CD14-positive monocyte (primary cell): ENCODE measurements at regions not wholly inside any gene's neighbourhood (a gene's known extent, or its start where the extent isn't known, plus 50 kb on each side); places are given as distances from the start of the nearest gene placed in this dataset.

Source experiments
- DNase-seq, 3 donors: peaks; one replicate each; pipeline ENCODE4 v3.0.0-alpha.2; 2011 to 2022
- H2AFZ ChIP-seq: 2 replicates; pipeline ENCODE4 v1.6.0; 2012; ENCODE audit warnings: mild to moderate bottlenecking, low read depth, low read length, inconsistent platforms; ENCODE audit not compliant: insufficient read depth, poor library complexity, severe bottlenecking
- H3K27ac ChIP-seq, 2 donors: 1 replicate in 1 of 2; 2 replicates in 1 of 2; pipeline ENCODE4 v1.5.1; 2012 to 2013; ENCODE audit warnings: low read length in 2 of 2, control low read depth in 1 of 2, inconsistent platforms in 1 of 2, low read depth in 1 of 2, mild to moderate bottlenecking in 1 of 2
- H3K27me3 ChIP-seq, 2 donors: one replicate each; pipeline versions ENCODE4 v1.6.0 to v1.6.1; 2011 to 2013; ENCODE audit warnings: low read length in 2 of 2; ENCODE audit not compliant: control insufficient read depth in 2 of 2, insufficient read depth in 2 of 2
- H3K36me3 ChIP-seq, 2 donors: replicated peaks in 1 of 2; 1 replicate in 1 of 2; 2 replicates in 1 of 2; pipeline versions ENCODE4 v1.5.1 to v1.6.1; 2012 to 2013; ENCODE audit warnings: low read length in 2 of 2, control low read depth in 1 of 2, inconsistent platforms in 1 of 2, mild to moderate bottlenecking in 1 of 2; ENCODE audit not compliant: insufficient read depth in 2 of 2, control insufficient read depth in 1 of 2
- H3K4me1 ChIP-seq, 2 donors: 1 replicate in 1 of 2; 2 replicates in 1 of 2; pipeline versions ENCODE4 v1.5.1 to v1.6.1; 2012 to 2013; ENCODE audit warnings: low read length in 2 of 2, control low read depth in 1 of 2, inconsistent platforms in 1 of 2, mild to moderate bottlenecking in 1 of 2, moderate library complexity in 1 of 2; ENCODE audit not compliant: insufficient read depth in 2 of 2, control insufficient read depth in 1 of 2
- H3K4me2 ChIP-seq: replicated peaks from 2 replicates; pipeline ENCODE3; 2012; ENCODE audit warnings: low read length, moderate library complexity, mild to moderate bottlenecking; ENCODE audit not compliant: poor library complexity, severe bottlenecking; ENCODE audit errors: extremely low read depth
- H3K4me3 ChIP-seq, 3 experiments: fragments of 200-600 bp in 1 of 3; sonication (generic) in 1 of 3; replicated peaks in 1 of 3; 1 replicate in 2 of 3; 2 replicates in 1 of 3; pipeline ENCODE4 v1.5.1; 2011 to 2013; ENCODE audit warnings: low read length in 3 of 3, mild to moderate bottlenecking in 3 of 3, control low read depth in 2 of 3, low read depth in 2 of 3, inconsistent platforms in 1 of 3, moderate library complexity in 1 of 3
- H3K79me2 ChIP-seq: 2 replicates; pipeline ENCODE4 v1.6.0; 2012; ENCODE audit warnings: mild to moderate bottlenecking, control low read depth, inconsistent platforms, low read length, moderate library complexity; ENCODE audit not compliant: insufficient read depth
- H3K9ac ChIP-seq: 2 replicates; pipeline ENCODE4 v1.6.0; 2017; ENCODE audit warnings: low read length, mild to moderate bottlenecking; ENCODE audit not compliant: insufficient read depth, poor library complexity, severe bottlenecking
- H3K9me3 ChIP-seq, 2 donors: replicated peaks in 1 of 2; 1 replicate in 1 of 2; 2 replicates in 1 of 2; pipeline versions ENCODE4 v1.5.1 to v1.6.1; 2012 to 2013; ENCODE audit warnings: low read length in 2 of 2, control low read depth in 1 of 2; ENCODE audit not compliant: control insufficient read depth in 1 of 2, insufficient read depth in 1 of 2
- H4K20me1 ChIP-seq: 2 replicates; pipeline ENCODE4 v1.6.0; 2012; ENCODE audit warnings: mild to moderate bottlenecking, low read length, control low read depth, moderate library complexity; ENCODE audit not compliant: insufficient read depth
- H3K27ac Mint-ChIP-seq, 7 donors: one replicate each; pipeline ENCODE4 v1.8.0; 2020; ENCODE audit warnings: mild to moderate bottlenecking in 7 of 7, mixed read lengths in 7 of 7, moderate library complexity in 6 of 7, inconsistent platforms in 2 of 7
- H3K27me3 Mint-ChIP-seq, 3 donors: one replicate each; pipeline ENCODE4 v1.8.0; 2021 to 2022; ENCODE audit warnings: low read depth in 3 of 3, mild to moderate bottlenecking in 3 of 3, mixed read lengths in 3 of 3, moderate library complexity in 3 of 3, inconsistent platforms in 1 of 3
- H3K36me3 Mint-ChIP-seq, 2 donors: one replicate each; pipeline ENCODE4 v1.8.0; 2020; ENCODE audit warnings: mixed read lengths in 2 of 2, inconsistent platforms in 1 of 2, mild to moderate bottlenecking in 1 of 2
- H3K4me1 Mint-ChIP-seq: one replicate; pipeline ENCODE4 v1.8.0; 2020; ENCODE audit warnings: mild to moderate bottlenecking, mixed read lengths
- H3K4me3 Mint-ChIP-seq, 2 donors: one replicate each; pipeline ENCODE4 v1.8.0; 2020; ENCODE audit warnings: mild to moderate bottlenecking in 2 of 2, mixed read lengths in 2 of 2, moderate library complexity in 1 of 2
- H3K9me3 Mint-ChIP-seq, 7 donors: one replicate each; pipeline ENCODE4 v1.8.0; 2020 to 2022; ENCODE audit warnings: mixed read lengths in 7 of 7, mild to moderate bottlenecking in 6 of 7, moderate library complexity in 6 of 7, inconsistent platforms in 2 of 7
- CTCF ChIP-seq: fragments of 200-600 bp; IDR thresholded peaks from one replicate; pipeline ENCODE4 v1.8.0; 2022; ENCODE audit warnings: antibody characterized with exemption, mild to moderate bottlenecking
- WGBS: methylation state at CpG from one replicate; pipeline ENCODE4 v1.1.5; 2013; ENCODE audit warnings: missing lambda C conversion rate; ENCODE audit not compliant: insufficient coverage; 5-methylcytosine and 5-hydroxymethylcytosine counted together
- intact Hi-C, 2 donors: fragments of 100-400 bp; cut with micrococcal nuclease; formaldehyde crosslinking; loops; one replicate each; pipeline versions ENCODE4 v1.15.0 to v1.15.1; 2023

GRCh38 chr4:23539969-23540569 is 349.8 kb downstream of the PPARGC1A start:
- no peak for DNase-seq
- Mint-ChIP-seq H3K27ac (no peak overlapping the region), H3K9me3 (peaks cover 0 to 16% (median 6%) of the 10 kb centered on the region in 7 donors), H3K36me3 (no peaks in the 10 kb centered on the region), H3K4me1 (no peaks in the 10 kb centered on the region), H3K4me3 (no peak overlapping the region), H3K27me3 (no peaks in the 10 kb centered on the region)
- no peaks in the 10 kb centered on the region for H3K27me3 ChIP-seq
- no peak overlapping the region for H3K4me2 ChIP-seq
- 86% methylated on average over 1 of the region's 5 CpGs for WGBS
- no peaks in the 10 kb centered on the region for H4K20me1 ChIP-seq
- no peak overlapping the region for H3K9ac ChIP-seq
- H3K79me2 ChIP-seq, result no peaks in the 10 kb centered on the region
- intact Hi-C loops, result no loop called here
- H3K4me1 ChIP-seq, result no peaks in the 10 kb centered on the region
- no peak for TF ChIP-seq CTCF
- H3K27ac ChIP-seq, result no peak overlapping the region
- H3K9me3 ChIP-seq, result peaks cover 0 to 11% of the 10 kb centered on the region in 2 donors
- no peak overlapping the region for H3K4me3 ChIP-seq
- no peak overlapping the region for H2AFZ ChIP-seq
- H3K36me3 ChIP-seq, result no peaks in the 10 kb centered on the region

- no peak overlapping the region for H3K9ac ChIP-seq
- no peaks in the 10 kb centered on the region for H3K36me3 ChIP-seq
- no peak for TF ChIP-seq CTCF
- no peak overlapping the region for H3K27ac ChIP-seq
- H3K79me2 ChIP-seq, result no peaks in the 10 kb centered on the region
- H2AFZ ChIP-seq, result no peak overlapping the region
- H3K27me3 Mint-ChIP-seq, result no peaks in the 10 kb centered on the region
- intact Hi-C loops, result no loop called here
- H3K4me2 ChIP-seq, result no peak overlapping the region
- no peak overlapping the region for H3K4me3 Mint-ChIP-seq
- WGBS, result no CpG with 5 or more reads among the region's 2 CpGs
- H3K4me1 ChIP-seq, result no peaks in the 10 kb centered on the region
- H3K4me1 Mint-ChIP-seq, result no peaks in the 10 kb centered on the region
- H4K20me1 ChIP-seq, result no peaks in the 10 kb centered on the region
- H3K36me3 Mint-ChIP-seq, result no peaks in the 10 kb centered on the region
- DNase-seq, result no peak
- no peak overlapping the region for H3K4me3 ChIP-seq
- peaks cover 0 to 3% of the 10 kb centered on the region in 2 donors for H3K9me3 ChIP-seq
- no peaks in the 10 kb centered on the region for H3K27me3 ChIP-seq
- H3K9me3 Mint-ChIP-seq, result peaks cover 0 to 13% (median 9%) of the 10 kb centered on the region in 7 donors
- no peak overlapping the region for H3K27ac Mint-ChIP-seq
Observed at GRCh38 chr4:23533859-23534258, 356.0 kb downstream of the PPARGC1A start.
